IPS DF 4.7 (cell line): ENCODE measurements at regions not wholly inside any gene's neighbourhood (a gene's known extent, or its start where the extent isn't known, plus 50 kb on each side); places are given as distances from the start of the nearest gene placed in this dataset.
"Not testable (repeated sequence)": the region's sequence is repeated elsewhere in the genome, so short reads cannot be mapped to it uniquely, and the experiment has no call there.

ENCODE experiments used
- DNase-seq: peaks from one replicate; pipeline ENCODE4 v3.0.0-alpha.2; 2013; ENCODE audit warnings: low spot score; ENCODE audit errors: extremely low read depth

- DNase-seq: no peak
These were observed 168.4 kb downstream of the EVX1 start for GRCh38 chr7:27410812-27411544.

DNA sequence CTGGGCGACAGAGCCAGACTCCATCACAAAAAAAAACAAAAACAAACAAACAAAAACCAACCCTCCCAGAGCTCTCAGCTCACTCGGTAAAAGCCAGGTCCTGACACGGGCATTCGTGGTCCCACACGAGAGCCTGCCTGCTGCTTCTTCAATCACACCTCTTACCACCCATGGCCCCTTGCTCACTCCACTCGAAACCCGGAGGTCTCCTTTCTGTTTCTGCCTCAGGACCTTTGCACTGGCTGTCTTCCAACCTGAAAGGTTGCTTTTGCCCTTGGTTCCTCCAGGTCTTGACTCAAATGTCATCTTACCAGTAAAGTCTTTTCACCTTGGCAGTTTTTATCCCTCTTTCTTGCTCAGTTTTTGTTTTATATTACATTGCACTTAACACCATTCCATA is 169.6 kb downstream of the EVX1 start:
- DNase-seq: no peak

- DNase-seq: no peak
These were observed 175.9 kb downstream of the EVX1 start for GRCh38 chr7:27418541-27418940.

- no peak for DNase-seq
These were observed 177.1 kb downstream of the EVX1 start for GRCh38 chr7:27419581-27420177.

DNA sequence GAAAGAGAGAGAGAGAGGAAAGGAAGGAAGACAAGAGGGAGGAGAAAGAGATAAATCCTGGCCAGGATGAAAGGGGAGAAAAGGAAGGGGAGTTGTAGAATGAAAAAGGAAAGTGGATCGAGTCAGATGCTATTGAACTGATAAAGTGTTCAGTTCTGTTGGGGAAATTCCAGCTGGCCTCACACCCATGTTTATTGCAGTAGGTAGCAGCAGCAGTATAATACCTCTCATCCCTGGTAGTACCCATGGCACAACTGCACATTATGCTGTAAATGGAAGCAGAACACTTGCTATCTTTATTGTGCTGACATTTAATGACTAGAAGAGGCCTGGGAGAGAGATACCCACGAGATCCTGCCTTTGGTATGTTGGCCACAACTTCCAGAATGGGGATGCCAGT is 178.1 kb downstream of the EVX1 start:
- no peak for DNase-seq

DNA sequence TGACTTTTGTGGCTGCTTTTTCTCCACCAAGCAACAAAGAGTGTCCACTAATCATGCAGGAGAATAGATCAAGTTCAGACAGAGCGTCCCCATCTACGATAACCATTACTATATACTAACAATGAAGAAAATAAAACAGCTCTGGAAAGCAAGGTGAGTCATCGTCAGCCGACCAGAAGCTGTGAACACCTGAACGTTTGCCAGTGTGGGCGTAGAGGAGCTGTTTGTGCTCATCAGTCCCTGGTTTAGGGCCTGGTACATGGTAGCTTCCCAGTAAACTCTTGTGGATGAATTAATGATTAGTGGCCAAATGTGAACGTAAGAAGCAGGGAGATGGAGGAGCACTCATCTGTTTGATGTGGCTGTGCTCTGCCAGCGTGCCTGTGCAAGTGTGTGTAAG is 180.7 kb downstream of the EVX1 start:
- DNase-seq: no peak

DNA sequence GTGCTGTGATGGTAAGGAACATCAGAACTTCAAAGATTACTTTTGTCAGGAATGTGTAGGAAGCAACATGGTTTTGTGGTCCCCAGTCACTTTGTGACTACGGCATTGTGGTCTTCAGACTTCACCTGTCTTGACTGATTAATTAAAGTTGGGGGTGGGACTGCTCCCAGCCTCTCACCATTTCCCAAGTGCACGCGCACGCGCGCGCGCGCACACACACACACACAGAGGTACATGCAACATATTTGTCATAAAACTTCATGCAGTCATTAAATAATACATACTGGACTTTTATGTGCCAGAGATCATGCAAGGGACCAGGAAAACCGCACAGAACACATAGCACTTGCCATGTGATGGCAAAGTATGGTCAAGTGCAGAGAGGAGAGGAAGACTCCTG is 181.2 kb downstream of the EVX1 start:
- DNase-seq: no peak

- DNase-seq: no peak
These were observed 181.6 kb downstream of the EVX1 start for GRCh38 chr7:27424231-27424630.

DNA sequence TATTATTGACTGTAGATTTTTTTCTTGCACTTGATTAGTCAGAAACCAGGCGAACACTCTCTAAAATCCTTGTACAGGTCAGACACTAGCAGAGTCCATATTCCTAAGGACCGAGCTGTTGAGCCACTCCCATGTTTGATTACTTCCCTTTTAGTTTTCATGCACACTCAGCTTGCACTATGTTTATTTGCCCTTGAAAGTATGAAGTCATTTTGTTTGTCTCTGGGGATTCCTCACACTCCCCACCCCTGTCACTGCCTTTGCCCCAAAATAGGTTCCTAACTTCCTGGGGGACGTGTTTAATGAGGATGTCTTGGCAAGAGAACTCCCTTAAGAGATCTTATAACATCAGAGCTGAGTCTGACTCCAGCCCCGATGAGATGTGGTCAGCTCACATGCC is 182.1 kb downstream of the EVX1 start:
- no peak for DNase-seq

DNA sequence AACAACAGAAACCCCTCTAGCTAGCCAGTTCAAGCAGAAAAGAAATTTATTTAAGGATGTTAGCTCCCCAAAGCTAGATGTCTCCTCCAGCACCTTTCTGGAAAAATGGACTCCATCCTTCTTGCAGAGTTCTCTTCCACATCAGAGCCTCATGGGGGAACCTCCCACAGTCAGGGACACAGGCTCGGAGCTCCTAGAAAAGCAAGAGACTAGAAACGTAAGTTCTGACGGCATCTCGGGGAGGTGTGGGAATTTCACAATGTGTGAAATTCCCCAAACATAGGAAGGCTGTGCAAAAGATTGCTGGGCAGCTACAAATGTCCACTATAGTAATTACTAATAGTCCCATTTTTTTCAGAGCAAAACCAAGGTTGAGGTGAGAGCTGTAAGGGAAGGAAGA is 184.8 kb downstream of the EVX1 start:
- no peak for DNase-seq

- DNase-seq: no peak
These were observed 187.5 kb downstream of the EVX1 start for GRCh38 chr7:27430105-27430504.

- DNase-seq: no peak
These were observed 188.9 kb downstream of the EVX1 start for GRCh38 chr7:27431465-27431864.

DNA sequence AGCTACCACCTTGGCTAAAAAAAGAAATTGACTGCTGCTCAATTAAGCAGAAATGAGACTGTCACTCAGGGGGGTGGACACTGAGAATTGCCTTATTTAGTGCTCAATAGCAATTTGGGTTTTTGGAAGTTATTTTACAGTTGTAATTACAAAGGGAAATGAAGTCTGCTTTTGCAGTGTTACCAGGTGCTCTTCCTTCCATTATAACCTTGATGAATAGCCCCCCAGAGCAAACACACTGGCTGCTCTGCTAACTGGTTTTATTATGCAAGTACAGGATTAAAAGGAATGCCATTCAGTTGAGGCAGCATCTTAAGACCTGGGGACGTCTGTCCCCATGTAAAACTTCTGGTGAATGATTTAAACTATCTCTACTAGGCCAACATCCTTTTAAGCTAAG is 191.0 kb downstream of the EVX1 start:
- no peak for DNase-seq

GRCh38 chr7:27434756-27435400 is 192.3 kb downstream of the EVX1 start:
- no peak for DNase-seq

DNA sequence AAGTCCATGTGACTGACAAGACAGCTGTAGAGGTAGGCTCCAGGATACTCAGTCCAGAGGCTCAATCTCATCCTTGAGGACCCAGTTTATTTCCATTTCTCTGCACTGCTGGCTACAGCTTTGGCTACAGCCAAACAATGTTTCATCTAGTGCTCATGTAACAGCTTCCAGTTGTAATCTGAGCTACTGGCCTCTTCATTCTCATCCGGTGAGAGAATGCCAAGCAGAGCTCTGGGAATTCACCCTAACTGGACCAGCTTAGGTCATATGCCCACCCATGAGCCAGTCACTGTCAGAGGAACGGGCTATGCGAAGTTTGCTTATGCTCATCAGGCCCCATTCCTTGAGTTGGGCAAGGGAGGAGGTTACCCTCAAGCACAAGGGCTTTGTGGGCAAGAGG is 192.9 kb downstream of the EVX1 start:
- no peak for DNase-seq

GRCh38 chr7:27438881-27439589 is 196.4 kb downstream of the EVX1 start:
- no peak for DNase-seq

GRCh38 chr7:27442455-27442854 is 199.9 kb downstream of the EVX1 start:
- no peak for DNase-seq

DNA sequence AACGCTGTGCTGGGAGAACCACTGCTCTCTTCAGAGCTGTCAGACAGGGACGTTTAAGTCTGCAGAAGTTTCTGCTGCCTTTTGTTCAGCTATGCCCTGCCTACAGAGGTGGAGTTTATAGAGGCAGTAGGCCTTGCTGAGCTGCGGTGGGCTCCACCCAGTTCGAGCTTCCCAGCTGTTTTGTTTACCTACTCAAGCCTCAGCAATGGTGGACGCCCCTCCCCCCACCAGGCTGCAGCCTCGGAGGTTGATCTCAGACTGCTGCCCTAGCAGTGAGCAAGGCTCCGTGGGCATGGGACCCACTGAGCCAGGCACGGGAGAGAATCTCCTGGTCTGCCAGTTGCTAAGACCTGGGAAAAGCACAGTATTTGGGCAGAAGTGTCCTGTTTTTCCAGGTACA is 206.4 kb downstream of the EVX1 start:
- not testable (repeated sequence) for DNase-seq

GRCh38 chr7:27453702-27454405 is 208.8 kb downstream of the HIBADH start:
- no peak for DNase-seq

GRCh38 chr7:27457120-27457519 is 205.6 kb downstream of the HIBADH start:
- DNase-seq: not testable (repeated sequence)
